ENCODE measurements at regions not wholly inside any gene's neighbourhood (a gene's known extent, or its start where the extent isn't known, plus 50 kb on each side); places are given as distances from the start of the nearest gene placed in this dataset.

GRCh38 chr7:113794573-113794972 is 124.2 kb downstream of the PPP1R3A start:
- Histone ChIP-seq H2AK5ac (ENCODE audit: low read depth, low read length) (no peak overlapping the region), H3K9me3 (replicated peaks in 1 of 2; ENCODE audit: control insufficient read depth in 2 of 2, insufficient read depth in 1 of 2, low read depth in 1 of 2, low read length in 2 of 2) (no peaks in the 10 kb centered on the region), H2AFZ (ENCODE audit: low read length) (no peak overlapping the region), H2BK120ac (ENCODE audit: low read depth, low read length) (no peak overlapping the region), H2BK15ac (ENCODE audit: low read length) (no peak overlapping the region), H4K8ac (ENCODE audit: low read depth, low read length) (no peak overlapping the region), H2BK12ac (ENCODE audit: low read length) (no peak overlapping the region), H3K4me3 (ENCODE audit: low read length in 2 of 2) (no peak overlapping the region), H3K18ac (ENCODE audit: low read length) (no peak overlapping the region), H3K79me1 (ENCODE audit: low read depth, low read length) (no peaks in the 10 kb centered on the region), H2BK5ac (ENCODE audit: low read length) (no peak overlapping the region), H3K23ac (ENCODE audit: low read depth, low read length, poor library complexity) (no peak overlapping the region), H3K14ac (ENCODE audit: low read length) (no peak overlapping the region), H3K4me2 (ENCODE audit: insufficient read depth, low read length, poor library complexity, severe bottlenecking) (no peak overlapping the region), H3K4ac (ENCODE audit: low read length) (no peak overlapping the region), H3K4me1 (ENCODE audit: control insufficient read depth in 2 of 2, insufficient read depth in 1 of 2, low read depth in 1 of 2, low read length in 2 of 2) (no peaks in the 10 kb centered on the region), H3K36me3 (replicated peaks in 1 of 2; ENCODE audit: control insufficient read depth in 2 of 2, insufficient read depth in 2 of 2, low read length in 2 of 2) (no peaks in the 10 kb centered on the region), H3K9ac (ENCODE audit: low read depth, low read length, poor library complexity) (no peak overlapping the region), H3K27me3 (ENCODE audit: control insufficient read depth in 3 of 3, insufficient read depth in 3 of 3, low read depth in 1 of 3, low read length in 3 of 3) (no peaks in the 10 kb centered on the region), H4K91ac (ENCODE audit: low read depth, low read length, poor library complexity) (no peak overlapping the region), H3K27ac (replicated peaks; ENCODE audit: low read length) (no peak overlapping the region)
- no peak for DNase-seq (ENCODE audit: low spot score)
- WGBS, 2 donors (ENCODE audit: extremely low coverage in 2 of 2, insufficient read length in 2 of 2, insufficient replicate concordance in 1 of 2): no CpG with 5 or more reads among the region's 1 CpG

- no peak overlapping the region for H4K8ac ChIP-seq (ENCODE audit: low read depth, low read length)
- H3K23ac ChIP-seq (ENCODE audit: low read depth, low read length, poor library complexity): no peak overlapping the region
- H3K4ac ChIP-seq (ENCODE audit: low read length): no peak overlapping the region
- no peak overlapping the region for H3K18ac ChIP-seq (ENCODE audit: low read length)
- H2AFZ ChIP-seq (ENCODE audit: low read length): no peak overlapping the region
- H3K79me1 ChIP-seq (ENCODE audit: low read depth, low read length): no peaks in the 10 kb centered on the region
- H2BK15ac ChIP-seq (ENCODE audit: low read length): no peak overlapping the region
- no peak overlapping the region for H3K9ac ChIP-seq (ENCODE audit: low read depth, low read length, poor library complexity)
- H3K27me3 ChIP-seq (ENCODE audit: control insufficient read depth in 3 of 3, insufficient read depth in 3 of 3, low read depth in 1 of 3, low read length in 3 of 3): no peaks in the 10 kb centered on the region
- H3K36me3 ChIP-seq (replicated peaks in 1 of 2; ENCODE audit: control insufficient read depth in 2 of 2, insufficient read depth in 2 of 2, low read length in 2 of 2): no peaks in the 10 kb centered on the region
- no peak for DNase-seq (ENCODE audit: low spot score)
- no CpG with 5 or more reads among the region's 3 CpGs for WGBS, 2 donors (ENCODE audit: extremely low coverage in 2 of 2, insufficient read length in 2 of 2, insufficient replicate concordance in 1 of 2)
- H3K4me2 ChIP-seq (ENCODE audit: insufficient read depth, low read length, poor library complexity, severe bottlenecking): no peak overlapping the region
- no peaks in the 10 kb centered on the region for H3K9me3 ChIP-seq (replicated peaks in 1 of 2; ENCODE audit: control insufficient read depth in 2 of 2, insufficient read depth in 1 of 2, low read depth in 1 of 2, low read length in 2 of 2)
- H3K4me1 ChIP-seq (ENCODE audit: control insufficient read depth in 2 of 2, insufficient read depth in 1 of 2, low read depth in 1 of 2, low read length in 2 of 2): no peaks in the 10 kb centered on the region
- H2BK120ac ChIP-seq (ENCODE audit: low read depth, low read length): no peak overlapping the region
- H3K14ac ChIP-seq (ENCODE audit: low read length): no peak overlapping the region
- H4K91ac ChIP-seq (ENCODE audit: low read depth, low read length, poor library complexity): no peak overlapping the region
- H2AK5ac ChIP-seq (ENCODE audit: low read depth, low read length): no peak overlapping the region
- H3K27ac ChIP-seq (replicated peaks; ENCODE audit: low read length): no peak overlapping the region
- H3K4me3 ChIP-seq (ENCODE audit: low read length in 2 of 2): no peak overlapping the region
- no peak overlapping the region for H2BK5ac ChIP-seq (ENCODE audit: low read length)
- H2BK12ac ChIP-seq (ENCODE audit: low read length): no peak overlapping the region
Observed at GRCh38 chr7:113793171-113793570, 125.6 kb downstream of the PPP1R3A start.

DNA sequence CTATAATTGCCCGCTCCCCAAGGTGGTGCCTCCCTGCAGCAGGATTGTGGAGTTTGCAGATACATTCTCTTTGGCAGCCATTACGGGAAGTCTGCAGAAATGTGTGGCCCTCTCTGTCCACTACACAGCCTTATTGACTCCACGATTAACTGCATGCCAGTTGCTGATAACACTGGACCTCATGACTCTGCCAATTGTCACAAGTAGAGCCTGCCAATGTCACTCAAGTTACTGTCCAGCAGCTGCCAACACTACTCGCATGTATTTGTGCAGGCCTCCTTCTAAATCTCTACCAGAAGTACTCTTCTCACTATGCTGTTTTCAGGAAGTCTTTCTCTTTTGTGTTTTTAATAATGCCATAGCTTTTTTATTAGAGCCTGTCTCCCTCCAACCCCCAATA is 128.8 kb downstream of the PPP1R3A start:
- H3K79me1 ChIP-seq (ENCODE audit: low read depth, low read length): no peaks in the 10 kb centered on the region
- no CpG with 5 or more reads among the region's 4 CpGs for WGBS, 2 donors (ENCODE audit: extremely low coverage in 2 of 2, insufficient read length in 2 of 2, insufficient replicate concordance in 1 of 2)
- H2BK12ac ChIP-seq (ENCODE audit: low read length): no peak overlapping the region
- no peaks in the 10 kb centered on the region for H3K27me3 ChIP-seq (ENCODE audit: control insufficient read depth in 3 of 3, insufficient read depth in 3 of 3, low read depth in 1 of 3, low read length in 3 of 3)
- no peak overlapping the region for H3K27ac ChIP-seq (replicated peaks; ENCODE audit: low read length)
- no peaks in the 10 kb centered on the region for H3K4me1 ChIP-seq (ENCODE audit: control insufficient read depth in 2 of 2, insufficient read depth in 1 of 2, low read depth in 1 of 2, low read length in 2 of 2)
- no peak overlapping the region for H3K18ac ChIP-seq (ENCODE audit: low read length)
- H3K23ac ChIP-seq (ENCODE audit: low read depth, low read length, poor library complexity): no peak overlapping the region
- H3K4me3 ChIP-seq (ENCODE audit: low read length in 2 of 2): no peak overlapping the region
- H2BK5ac ChIP-seq (ENCODE audit: low read length): no peak overlapping the region
- no peak overlapping the region for H3K4me2 ChIP-seq (ENCODE audit: insufficient read depth, low read length, poor library complexity, severe bottlenecking)
- no peak overlapping the region for H3K4ac ChIP-seq (ENCODE audit: low read length)
- no peak for DNase-seq (ENCODE audit: low spot score)
- H2BK120ac ChIP-seq (ENCODE audit: low read depth, low read length): no peak overlapping the region
- no peak overlapping the region for H3K9ac ChIP-seq (ENCODE audit: low read depth, low read length, poor library complexity)
- no peak overlapping the region for H2AK5ac ChIP-seq (ENCODE audit: low read depth, low read length)
- no peak overlapping the region for H2AFZ ChIP-seq (ENCODE audit: low read length)
- no peak overlapping the region for H4K91ac ChIP-seq (ENCODE audit: low read depth, low read length, poor library complexity)
- no peak overlapping the region for H2BK15ac ChIP-seq (ENCODE audit: low read length)
- no peaks in the 10 kb centered on the region for H3K36me3 ChIP-seq (replicated peaks in 1 of 2; ENCODE audit: control insufficient read depth in 2 of 2, insufficient read depth in 2 of 2, low read length in 2 of 2)
- no peak overlapping the region for H3K14ac ChIP-seq (ENCODE audit: low read length)
- no peaks in the 10 kb centered on the region for H3K9me3 ChIP-seq (replicated peaks in 1 of 2; ENCODE audit: control insufficient read depth in 2 of 2, insufficient read depth in 1 of 2, low read depth in 1 of 2, low read length in 2 of 2)
- no peak overlapping the region for H4K8ac ChIP-seq (ENCODE audit: low read depth, low read length)

GRCh38 chr7:113787106-113787505 is 131.7 kb downstream of the PPP1R3A start:
- Histone ChIP-seq H2BK120ac (ENCODE audit: low read depth, low read length) (no peak overlapping the region), H3K18ac (ENCODE audit: low read length) (no peak overlapping the region), H3K27ac (replicated peaks; ENCODE audit: low read length) (no peak overlapping the region), H3K79me1 (ENCODE audit: low read depth, low read length) (no peaks in the 10 kb centered on the region), H3K4me2 (ENCODE audit: insufficient read depth, low read length, poor library complexity, severe bottlenecking) (no peak overlapping the region), H2AFZ (ENCODE audit: low read length) (no peak overlapping the region), H2AK5ac (ENCODE audit: low read depth, low read length) (no peak overlapping the region), H2BK12ac (ENCODE audit: low read length) (no peak overlapping the region), H3K9me3 (replicated peaks in 1 of 2; ENCODE audit: control insufficient read depth in 2 of 2, insufficient read depth in 1 of 2, low read depth in 1 of 2, low read length in 2 of 2) (no peaks in the 10 kb centered on the region), H3K14ac (ENCODE audit: low read length) (no peak overlapping the region), H3K27me3 (ENCODE audit: control insufficient read depth in 3 of 3, insufficient read depth in 3 of 3, low read depth in 1 of 3, low read length in 3 of 3) (no peaks in the 10 kb centered on the region), H3K9ac (ENCODE audit: low read depth, low read length, poor library complexity) (no peak overlapping the region), H2BK5ac (ENCODE audit: low read length) (no peak overlapping the region), H4K91ac (ENCODE audit: low read depth, low read length, poor library complexity) (no peak overlapping the region), H3K4me3 (ENCODE audit: low read length in 2 of 2) (no peak overlapping the region), H2BK15ac (ENCODE audit: low read length) (no peak overlapping the region), H3K4me1 (ENCODE audit: control insufficient read depth in 2 of 2, insufficient read depth in 1 of 2, low read depth in 1 of 2, low read length in 2 of 2) (no peaks in the 10 kb centered on the region), H4K8ac (ENCODE audit: low read depth, low read length) (no peak overlapping the region), H3K23ac (ENCODE audit: low read depth, low read length, poor library complexity) (no peak overlapping the region), H3K4ac (ENCODE audit: low read length) (no peak overlapping the region), H3K36me3 (replicated peaks in 1 of 2; ENCODE audit: control insufficient read depth in 2 of 2, insufficient read depth in 2 of 2, low read length in 2 of 2) (no peaks in the 10 kb centered on the region)
- no CpG with 5 or more reads among the region's 2 CpGs for WGBS, 2 donors (ENCODE audit: extremely low coverage in 2 of 2, insufficient read length in 2 of 2, insufficient replicate concordance in 1 of 2)
- no peak for DNase-seq (ENCODE audit: low spot score)
